ENCODE measurements at regions not wholly inside any gene's neighbourhood (a gene's known extent, or its start where the extent isn't known, plus 50 kb on each side); places are given as distances from the start of the nearest gene placed in this dataset.

DNA sequence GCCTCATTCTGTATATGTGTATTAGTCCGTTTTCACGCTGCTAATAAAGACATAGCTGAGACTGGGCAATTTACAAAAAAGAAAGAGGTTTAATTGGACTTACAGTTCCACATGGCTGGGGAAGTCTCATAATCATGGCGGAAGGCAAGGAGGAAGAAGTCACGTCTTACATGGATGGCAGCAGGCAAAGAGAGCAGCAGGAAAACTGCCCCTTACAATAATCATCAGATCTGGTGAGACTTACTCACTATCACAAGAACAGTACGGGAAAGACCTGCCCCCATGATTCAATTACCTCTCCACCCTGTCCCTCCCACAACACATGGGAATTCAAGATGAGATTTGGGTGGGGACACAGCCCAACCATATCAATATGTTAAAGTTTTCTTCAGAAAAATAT lies 49.8 kb upstream of the GPBP1 start:
- H2AK5ac ChIP-seq (ENCODE audit: insufficient read length, low read length), result no peak overlapping the region
- no peak overlapping the region for H4K8ac ChIP-seq (replicated peaks; ENCODE audit: insufficient read length, low read depth, low read length)
- H2BK12ac ChIP-seq (ENCODE audit: insufficient read length, low read depth, low read length), result no peak overlapping the region
- H2AFZ ChIP-seq (ENCODE audit: low read length), result no peak overlapping the region
- no peak overlapping the region for H2BK20ac ChIP-seq (ENCODE audit: low read depth, low read length, poor library complexity, severe bottlenecking)
- DNase-seq, result no peak
- H3K23me2 ChIP-seq (ENCODE audit: insufficient read length, low read depth, low read length, poor library complexity, severe bottlenecking), result no peaks in the 10 kb centered on the region
- no peak overlapping the region for H2BK120ac ChIP-seq (ENCODE audit: low read depth, low read length, poor library complexity, severe bottlenecking)
- no peak overlapping the region for H4K91ac ChIP-seq (ENCODE audit: insufficient read length, low read depth, low read length)
- H3K79me2 ChIP-seq (ENCODE audit: insufficient read depth, low read length), result no peaks in the 10 kb centered on the region
- Mint-ChIP-seq H3K36me3 (ENCODE audit: insufficient read depth in 1 of 3, low read depth in 3 of 3) (peaks cover 2 to 10% (median 5%) of the 10 kb centered on the region in 3 experiments; a peak in 5 of 7 replicates), H3K4me1 (no peaks in the 10 kb centered on the region), H3K9me3 (peaks cover 12 to 13% of the 10 kb centered on the region in 2 experiments), H3K27ac (no peak overlapping the region), H3K4me3 (no peak overlapping the region), H3K27me3 (ENCODE audit: low read depth) (no peaks in the 10 kb centered on the region)
- H4K20me1 ChIP-seq (ENCODE audit: control insufficient read depth, insufficient read depth, insufficient read length), result no peaks in the 10 kb centered on the region
- H3K23ac ChIP-seq (ENCODE audit: insufficient read length, low read depth, low read length), result no peak overlapping the region
- H3K9ac ChIP-seq (ENCODE audit: extremely low read depth, insufficient read length, low read length), result no peak overlapping the region
- H4K5ac ChIP-seq (ENCODE audit: insufficient read length, low read depth, low read length), result no peak overlapping the region
- no CpG with 5 or more reads among the region's 5 CpGs for WGBS (ENCODE audit: extremely low coverage, insufficient read length, low lambda C conversion rate)
- H3K27ac ChIP-seq (ENCODE audit: insufficient read length, low read depth, low read length), result no peak overlapping the region
- H3K27me3 ChIP-seq (ENCODE audit: insufficient read depth, low read length), result no peaks in the 10 kb centered on the region
- no peak overlapping the region for H3K4ac ChIP-seq (ENCODE audit: low read depth, low read length)
- H2BK15ac ChIP-seq (ENCODE audit: low read depth, low read length), result no peak overlapping the region
- no peak overlapping the region for H3K18ac ChIP-seq (ENCODE audit: insufficient read length, low read depth, low read length)
- H3K4me2 ChIP-seq (ENCODE audit: insufficient read depth, insufficient read length, low read length), result no peak overlapping the region
- H3K4me1 ChIP-seq (ENCODE audit: insufficient read depth, low read length), result no peaks in the 10 kb centered on the region
- no peak overlapping the region for H2BK5ac ChIP-seq (ENCODE audit: insufficient read length, low read length)
- H3T11ph ChIP-seq (ENCODE audit: low read length), result no peak overlapping the region
- no peaks in the 10 kb centered on the region for H3K9me3 ChIP-seq (ENCODE audit: control insufficient read depth, low read depth, low read length)
- TF ChIP-seq, protein P1, sequence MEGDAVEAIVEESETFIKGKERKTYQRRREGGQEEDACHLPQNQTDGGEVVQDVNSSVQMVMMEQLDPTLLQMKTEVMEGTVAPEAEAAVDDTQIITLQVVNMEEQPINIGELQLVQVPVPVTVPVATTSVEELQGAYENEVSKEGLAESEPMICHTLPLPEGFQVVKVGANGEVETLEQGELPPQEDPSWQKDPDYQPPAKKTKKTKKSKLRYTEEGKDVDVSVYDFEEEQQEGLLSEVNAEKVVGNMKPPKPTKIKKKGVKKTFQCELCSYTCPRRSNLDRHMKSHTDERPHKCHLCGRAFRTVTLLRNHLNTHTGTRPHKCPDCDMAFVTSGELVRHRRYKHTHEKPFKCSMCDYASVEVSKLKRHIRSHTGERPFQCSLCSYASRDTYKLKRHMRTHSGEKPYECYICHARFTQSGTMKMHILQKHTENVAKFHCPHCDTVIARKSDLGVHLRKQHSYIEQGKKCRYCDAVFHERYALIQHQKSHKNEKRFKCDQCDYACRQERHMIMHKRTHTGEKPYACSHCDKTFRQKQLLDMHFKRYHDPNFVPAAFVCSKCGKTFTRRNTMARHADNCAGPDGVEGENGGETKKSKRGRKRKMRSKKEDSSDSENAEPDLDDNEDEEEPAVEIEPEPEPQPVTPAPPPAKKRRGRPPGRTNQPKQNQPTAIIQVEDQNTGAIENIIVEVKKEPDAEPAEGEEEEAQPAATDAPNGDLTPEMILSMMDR (conservative IDR thresholded peaks at IDR 0.05), result no peak
- H3K56ac ChIP-seq (ENCODE audit: insufficient read length, low read depth, low read length), result no peak overlapping the region
- no peak overlapping the region for H3K14ac ChIP-seq (ENCODE audit: insufficient read depth, low read length)
- no peaks in the 10 kb centered on the region for H3K79me1 ChIP-seq (ENCODE audit: insufficient read depth, low read depth, low read length, poor library complexity, severe bottlenecking)

Data from H9 (cell line).